ENCODE measurements at regions not wholly inside any gene's neighbourhood (a gene's known extent, or its start where the extent isn't known, plus 50 kb on each side); places are given as distances from the start of the nearest gene placed in this dataset.

GRCh38 chr3:137121704-137122314, 164.0 kb downstream of the IL20RB start:
- no peaks in the 10 kb centered on the region for H3K36me3 ChIP-seq (ENCODE audit: control insufficient read depth in 4 of 4, insufficient read depth in 4 of 4, low read length in 4 of 4)
- no peaks in the 10 kb centered on the region for H3K27me3 ChIP-seq (ENCODE audit: control insufficient read depth in 3 of 3, insufficient read depth in 3 of 3, low read length in 2 of 3)
- H3K4me3 ChIP-seq, result no peak overlapping the region
- DNase-seq (peak; percentile 13 to 38 (median 20)), ATAC-seq (ENCODE audit: insufficient read depth, low FRiP score) (peak; percentile 72)
- H3K27ac ChIP-seq (ENCODE audit: low read depth in 1 of 2, low read length in 1 of 2), result no peak overlapping the region
- no peak for TF ChIP-seq CTCF (IDR thresholded peaks at IDR 0.05; ENCODE audit: control extremely low read depth, extremely low read depth)
- H3K9ac ChIP-seq (ENCODE audit: insufficient read depth in 1 of 2, low read length in 2 of 2), result no peak overlapping the region
- no peaks in the 10 kb centered on the region for H3K4me1 ChIP-seq (ENCODE audit: control insufficient read depth in 5 of 5, insufficient read depth in 5 of 5, low read length in 5 of 5)
- H3K9me3 ChIP-seq (ENCODE audit: control insufficient read depth in 4 of 4, insufficient read depth in 3 of 4, low read length in 3 of 4), result peaks cover 0 to under 1% (median 0%) of the 10 kb centered on the region in 4 donors
- WGBS, 2 donors, result 35 to 37% methylated on average over 3 of the region's 3 CpGs

- Histone ChIP-seq H3K4me3 (no peak overlapping the region), H3K27me3 (ENCODE audit: control insufficient read depth in 3 of 3, insufficient read depth in 3 of 3, low read length in 2 of 3) (no peaks in the 10 kb centered on the region), H3K4me1 (ENCODE audit: control insufficient read depth in 5 of 5, insufficient read depth in 5 of 5, low read length in 5 of 5) (no peaks in the 10 kb centered on the region), H3K9me3 (ENCODE audit: control insufficient read depth in 4 of 4, insufficient read depth in 3 of 4, low read length in 3 of 4) (no peaks in the 10 kb centered on the region), H3K36me3 (ENCODE audit: control insufficient read depth in 4 of 4, insufficient read depth in 4 of 4, low read length in 4 of 4) (no peaks in the 10 kb centered on the region), H3K27ac (ENCODE audit: low read depth in 1 of 2, low read length in 1 of 2) (no peak overlapping the region), H3K9ac (ENCODE audit: insufficient read depth in 1 of 2, low read length in 2 of 2) (no peak overlapping the region)
- no peak for DNase-seq
- ATAC-seq (ENCODE audit: insufficient read depth, low FRiP score), result no peak
- WGBS, 2 donors, result 49 to 52% methylated on average over 2 of the region's 2 CpGs
- TF ChIP-seq CTCF (IDR thresholded peaks at IDR 0.05; ENCODE audit: control extremely low read depth, extremely low read depth), result no peak
Observed at GRCh38 chr3:137131081-137131480, 173.3 kb downstream of the IL20RB start.

GRCh38 chr3:137134431-137134830, 176.6 kb downstream of the IL20RB start:
- TF ChIP-seq CTCF (IDR thresholded peaks at IDR 0.05; ENCODE audit: control extremely low read depth, extremely low read depth), result no peak

GRCh38 chr3:137148406-137148805, 190.6 kb downstream of the IL20RB start:
- no peak for TF ChIP-seq CTCF (IDR thresholded peaks at IDR 0.05; ENCODE audit: control extremely low read depth, extremely low read depth)
- H3K4me3 ChIP-seq, result no peak overlapping the region
- no peak overlapping the region for H3K9ac ChIP-seq (ENCODE audit: insufficient read depth in 1 of 2, low read length in 2 of 2)
- ATAC-seq (ENCODE audit: insufficient read depth, low FRiP score) (no peak), DNase-seq (no peak)
- no peaks in the 10 kb centered on the region for H3K36me3 ChIP-seq (ENCODE audit: control insufficient read depth in 4 of 4, insufficient read depth in 4 of 4, low read length in 4 of 4)
- no peaks in the 10 kb centered on the region for H3K9me3 ChIP-seq (ENCODE audit: control insufficient read depth in 4 of 4, insufficient read depth in 3 of 4, low read length in 3 of 4)
- no peak overlapping the region for H3K27ac ChIP-seq (ENCODE audit: low read depth in 1 of 2, low read length in 1 of 2)
- no peaks in the 10 kb centered on the region for H3K27me3 ChIP-seq (ENCODE audit: control insufficient read depth in 3 of 3, insufficient read depth in 3 of 3, low read length in 2 of 3)
- H3K4me1 ChIP-seq (ENCODE audit: control insufficient read depth in 5 of 5, insufficient read depth in 5 of 5, low read length in 5 of 5), result no peaks in the 10 kb centered on the region
- WGBS, 2 donors, result 53 to 55% methylated on average over 3 of the region's 3 CpGs

More at GRCh38 chr3:137134431-137134830, 176.6 kb downstream of the IL20RB start:
- H3K27ac ChIP-seq (ENCODE audit: low read depth in 1 of 2, low read length in 1 of 2), result no peak overlapping the region
- H3K9me3 ChIP-seq (ENCODE audit: control insufficient read depth in 4 of 4, insufficient read depth in 3 of 4, low read length in 3 of 4), result no peaks in the 10 kb centered on the region
- H3K36me3 ChIP-seq (ENCODE audit: control insufficient read depth in 4 of 4, insufficient read depth in 4 of 4, low read length in 4 of 4), result no peaks in the 10 kb centered on the region
- no peak for ATAC-seq (ENCODE audit: insufficient read depth, low FRiP score)
- H3K4me3 ChIP-seq, result no peak overlapping the region
- H3K9ac ChIP-seq (ENCODE audit: insufficient read depth in 1 of 2, low read length in 2 of 2), result no peak overlapping the region
- no peaks in the 10 kb centered on the region for H3K4me1 ChIP-seq (ENCODE audit: control insufficient read depth in 5 of 5, insufficient read depth in 5 of 5, low read length in 5 of 5)
- WGBS, 2 donors, result 62 to 63% methylated on average over 4 of the region's 4 CpGs
- no peak for DNase-seq
- H3K27me3 ChIP-seq (ENCODE audit: control insufficient read depth in 3 of 3, insufficient read depth in 3 of 3, low read length in 2 of 3), result no peaks in the 10 kb centered on the region

Data from lung (tissue), 11 donors.